HepG2 (cell line): ENCODE measurements at regions not wholly inside any gene's neighbourhood (a gene's known extent, or its start where the extent isn't known, plus 50 kb on each side); places are given as distances from the start of the nearest gene placed in this dataset.

Experiments used
- ATAC-seq: fragments of 200-7000 bp; cut with Tn5 transposase; 3 replicates; pipeline ENCODE4 v1.9.1; 2020; ENCODE audit warnings: mild to moderate bottlenecking, moderate library complexity
- BruUV-seq: library from RNA; stranded (reverse); fragments of 400-500 nt; replicated peaks from 2 replicates; lab custom pipeline; 2021; lab: Mats Ljungman, UMichigan
- CTCF ChIA-PET: fragments of 300-600 bp; formaldehyde crosslinking; extraction: SDS; loops from one replicate; lab custom pipeline; 2021; ENCODE audit warnings: low total read pairs, inconsistent platforms, low intra/inter-chr PET ratio; lab: Yijun Ruan, JAX
- POLR2A ChIA-PET: fragments of 350-600 bp; sonication (Branson Sonifier 250); formaldehyde crosslinking; loops from one replicate; lab custom pipeline; 2020; ENCODE audit warnings: antibody characterized with exemption, inconsistent platforms; lab: Yijun Ruan, JAX
- DNase-seq: peaks from one replicate; pipeline ENCODE4 v3.0.0-alpha.2; 2015; ENCODE audit warnings: low spot score
- FAIRE-seq: peaks from 3 replicates; lab custom pipeline; 2011; peaks lifted over from hg19 to GRCh38; lab: Jason Lieb, UNC
- H2AFZ ChIP-seq: one replicate; pipeline ENCODE4 v1.6.1; 2011; ENCODE audit warnings: low read length, inconsistent platforms
- H3K27ac ChIP-seq: fragments of 300-600 bp; 3 replicates; pipeline ENCODE4 v1.8.0; 2011; ENCODE audit warnings: mixed run types, mild to moderate bottlenecking, mixed read lengths, low read length, inconsistent platforms; ENCODE audit not compliant: insufficient read depth; ENCODE audit errors: extremely low read length
- H3K27me3 ChIP-seq, 2 experiments: fragments of 200-600 bp in 1 of 2; 2 replicates in 1 of 2; 3 replicates in 1 of 2; pipeline versions ENCODE4 v1.6.0 to v1.8.0; 2011; ENCODE audit warnings: low read length in 2 of 2, mild to moderate bottlenecking in 2 of 2, moderate library complexity in 2 of 2, inconsistent platforms in 1 of 2; ENCODE audit not compliant: insufficient read depth in 2 of 2, control insufficient read depth in 1 of 2
- H3K36me3 ChIP-seq, 2 experiments: fragments of 200-600 bp in 1 of 2; replicated peaks in 1 of 2; 2 replicates in 1 of 2; 3 replicates in 1 of 2; pipeline versions ENCODE4 v1.5.1 to v1.8.0; 2011; ENCODE audit warnings: low read length in 2 of 2, inconsistent platforms in 1 of 2; ENCODE audit not compliant: insufficient read depth in 2 of 2, control insufficient read depth in 1 of 2
- H3K4me1 ChIP-seq: 2 replicates; pipeline ENCODE4 v1.5.1; 2012; ENCODE audit warnings: low read length, inconsistent platforms; ENCODE audit not compliant: insufficient read depth
- H3K4me2 ChIP-seq: 2 replicates; pipeline ENCODE4 v1.6.0; 2011; ENCODE audit warnings: low read depth, low read length, inconsistent platforms
- H3K4me3 ChIP-seq, 3 experiments: fragments of 200-600 bp in 1 of 3; sonication (generic), shearing (Covaris generic) in 1 of 3; replicated peaks in 1 of 3; 2 replicates each; pipeline ENCODE4 v1.5.1; 2011 to 2016; ENCODE audit warnings: low read length in 3 of 3, inconsistent platforms in 2 of 3, low read depth in 2 of 3, mild to moderate bottlenecking in 2 of 3, control low read depth in 1 of 3, mixed read lengths in 1 of 3; ENCODE audit not compliant: insufficient read depth in 1 of 3
- H3K79me2 ChIP-seq: one replicate; pipeline ENCODE4 v1.6.1; 2011; ENCODE audit warnings: low read length, inconsistent platforms; ENCODE audit not compliant: insufficient read depth
- H3K9ac ChIP-seq: 2 replicates; pipeline ENCODE4 v1.6.0; 2011; ENCODE audit warnings: mild to moderate bottlenecking, low read depth, low read length, inconsistent platforms; ENCODE audit not compliant: insufficient read depth
- H3K9me3 ChIP-seq: 2 replicates; pipeline ENCODE4 v1.5.1; 2012; ENCODE audit warnings: mild to moderate bottlenecking, low read length
- H4K20me1 ChIP-seq: 2 replicates; pipeline ENCODE4 v1.6.0; 2011; ENCODE audit warnings: inconsistent platforms, mild to moderate bottlenecking, low read length, moderate library complexity; ENCODE audit not compliant: insufficient read depth
- BCL3 ChIP-seq: sonication (generic); formaldehyde crosslinking; IDR thresholded peaks from 2 replicates; pipeline ENCODE4 v1.5.1; 2020; ENCODE audit warnings: mild to moderate bottlenecking, missing genetic modification reagents, moderate library complexity
- BRD4 ChIP-seq: sonication (generic); formaldehyde crosslinking; IDR thresholded peaks from 2 replicates; pipeline ENCODE4 v1.4.0; 2020; ENCODE audit warnings: missing genetic modification reagents
- DRAP1 ChIP-seq: IDR thresholded peaks from 2 replicates; pipeline ENCODE4 v1.6.1; 2016; ENCODE audit warnings: missing genetic modification reagents, missing compliant biosample characterization
- HNRNPK ChIP-seq: fragments of 200-400 bp; formaldehyde crosslinking; IDR thresholded peaks from 2 replicates; pipeline ENCODE4 v1.6.1; 2018; ENCODE audit warnings: low read length, low read depth, moderate library complexity, mild to moderate bottlenecking; ENCODE audit not compliant: poor library complexity, severe bottlenecking
- IKZF5 ChIP-seq: IDR thresholded peaks from 2 replicates; pipeline ENCODE4 v1.6.1; 2018; ENCODE audit warnings: missing genetic modification reagents, mild to moderate bottlenecking, missing compliant biosample characterization
- NFIC ChIP-seq: IDR thresholded peaks from 2 replicates; pipeline ENCODE4 v1.6.1; 2012; ENCODE audit warnings: mild to moderate bottlenecking, low read length, inconsistent platforms
- PAWR ChIP-seq: sonication (generic); formaldehyde crosslinking; IDR thresholded peaks from 2 replicates; pipeline ENCODE4 v1.4.0; 2020; ENCODE audit warnings: missing genetic modification reagents, mild to moderate bottlenecking, borderline replicate concordance
- SKI ChIP-seq: fragments of 450-650 bp; IDR thresholded peaks from one replicate; pipeline ENCODE4 v1.6.1; 2018; ENCODE audit warnings: mild to moderate bottlenecking; ENCODE audit not compliant: partially characterized antibody
- TCF7L2 ChIP-seq: IDR thresholded peaks from 2 replicates; pipeline ENCODE4 v1.6.1; 2011; ENCODE audit warnings: mild to moderate bottlenecking, low read depth, low read length, moderate library complexity
- ZNF431 ChIP-seq: sonication (generic); formaldehyde crosslinking; IDR thresholded peaks from 2 replicates; pipeline ENCODE4 v1.9.0; 2022; ENCODE audit warnings: missing genetic modification reagents, low read depth, mild to moderate bottlenecking, borderline replicate concordance
- ZNF672 ChIP-seq: sonication (generic); formaldehyde crosslinking; IDR thresholded peaks from 2 replicates; pipeline ENCODE4 v1.8.1; 2022; ENCODE audit warnings: missing genetic modification reagents
- WGBS: methylation state at CpG from one replicate; pipeline ENCODE4 v1.1.6; 2017; ENCODE audit warnings: low lambda C conversion rate; 5-methylcytosine and 5-hydroxymethylcytosine counted together
- in situ Hi-C: cut with HindIII; loops from 2 replicates; pipeline ENCODE4 v1.10.0; 2017; ENCODE audit warnings: low pct_unique_long_range_greater_than_20kb; ENCODE audit not compliant: extremely low pct_ligation_motif_present
- intact Hi-C: fragments of 100-400 bp; cut with micrococcal nuclease; formaldehyde crosslinking; loops from one replicate; pipeline ENCODE4 v1.10.0; 2022; ENCODE audit not compliant: unreplicated experiment

- no peaks in the 10 kb centered on the region for H3K36me3 ChIP-seq
- H3K9me3 ChIP-seq, result peaks cover 49% of the 10 kb centered on the region
- H3K4me2 ChIP-seq, result no peak overlapping the region
- no peaks in the 10 kb centered on the region for H3K27me3 ChIP-seq
- no TSS peak for BruUV-seq
- no peaks in the 10 kb centered on the region for H4K20me1 ChIP-seq
- intact Hi-C loops (no loop called here), in situ Hi-C loops (no loop called here)
- no peak overlapping the region for H3K4me3 ChIP-seq
- no peak overlapping the region for H3K27ac ChIP-seq
- DNase-seq (no peak), ATAC-seq (no peak), FAIRE-seq (no peak)
- ChIA-PET CTCF (no interaction called here), POLR2A (no interaction called here)
- H3K79me2 ChIP-seq, result no peaks in the 10 kb centered on the region
- no peak overlapping the region for H2AFZ ChIP-seq
- no peak overlapping the region for H3K9ac ChIP-seq
- no peaks in the 10 kb centered on the region for H3K4me1 ChIP-seq
- TF ChIP-seq HNRNPK (peak; percentile 63), NFIC (no peak)
Observed at GRCh38 chr7:125820495-125820894, 890.9 kb upstream of the POT1 start.

- ATAC-seq, result no peak
- Histone ChIP-seq H3K4me1 (no peaks in the 10 kb centered on the region), H3K4me3 (no peak overlapping the region), H3K36me3 (no peaks in the 10 kb centered on the region), H3K27me3 (no peaks in the 10 kb centered on the region), H4K20me1 (no peaks in the 10 kb centered on the region), H3K9ac (no peak overlapping the region), H3K79me2 (no peaks in the 10 kb centered on the region), H3K4me2 (no peak overlapping the region), H3K9me3 (peaks cover 39% of the 10 kb centered on the region), H2AFZ (no peak overlapping the region), H3K27ac (no peak overlapping the region)
- FAIRE-seq, result no peak
- DNase-seq, result no peak
- ChIA-PET CTCF (no interaction called here), POLR2A (no interaction called here)
- intact Hi-C loops (no loop called here), in situ Hi-C loops (no loop called here)
- 1% methylated on average over 2 of the region's 2 CpGs for WGBS
- BruUV-seq, result no TSS peak
- TF ChIP-seq BCL3 (CRISPR knock-in tag) (no peak), DRAP1 (CRISPR knock-in tag) (no peak), PAWR (CRISPR knock-in tag) (no peak), SKI (no peak), ZNF431 (CRISPR knock-in tag) (no peak), ZNF672 (CRISPR knock-in tag) (no peak), IKZF5 (no peak), TCF7L2 (no peak), BRD4 (CRISPR knock-in tag) (no peak)
Observed at GRCh38 chr7:125814100-125814499, 884.5 kb upstream of the POT1 start.
